HepG2 (cell line): ENCODE measurements at regions not wholly inside any gene's neighbourhood (a gene's known extent, or its start where the extent isn't known, plus 50 kb on each side); places are given as distances from the start of the nearest gene placed in this dataset.

Experiments used
- ATAC-seq: fragments of 200-7000 bp; cut with Tn5 transposase; 3 replicates; pipeline ENCODE4 v1.9.1; 2020; ENCODE audit warnings: mild to moderate bottlenecking, moderate library complexity
- BruUV-seq: library from RNA; stranded (reverse); fragments of 400-500 nt; replicated peaks from 2 replicates; lab custom pipeline; 2021; lab: Mats Ljungman, UMichigan
- CTCF ChIA-PET: fragments of 300-600 bp; formaldehyde crosslinking; extraction: SDS; loops from one replicate; lab custom pipeline; 2021; ENCODE audit warnings: low total read pairs, inconsistent platforms, low intra/inter-chr PET ratio; lab: Yijun Ruan, JAX
- POLR2A ChIA-PET: fragments of 350-600 bp; sonication (Branson Sonifier 250); formaldehyde crosslinking; loops from one replicate; lab custom pipeline; 2020; ENCODE audit warnings: antibody characterized with exemption, inconsistent platforms; lab: Yijun Ruan, JAX
- DNase-seq: peaks from one replicate; pipeline ENCODE4 v3.0.0-alpha.2; 2015; ENCODE audit warnings: low spot score
- FAIRE-seq: peaks from 3 replicates; lab custom pipeline; 2011; peaks lifted over from hg19 to GRCh38; lab: Jason Lieb, UNC
- H2AFZ ChIP-seq: one replicate; pipeline ENCODE4 v1.6.1; 2011; ENCODE audit warnings: low read length, inconsistent platforms
- H3K27ac ChIP-seq: fragments of 300-600 bp; 3 replicates; pipeline ENCODE4 v1.8.0; 2011; ENCODE audit warnings: mixed run types, mild to moderate bottlenecking, mixed read lengths, low read length, inconsistent platforms; ENCODE audit not compliant: insufficient read depth; ENCODE audit errors: extremely low read length
- H3K27me3 ChIP-seq, 2 experiments: fragments of 200-600 bp in 1 of 2; 2 replicates in 1 of 2; 3 replicates in 1 of 2; pipeline versions ENCODE4 v1.6.0 to v1.8.0; 2011; ENCODE audit warnings: low read length in 2 of 2, mild to moderate bottlenecking in 2 of 2, moderate library complexity in 2 of 2, inconsistent platforms in 1 of 2; ENCODE audit not compliant: insufficient read depth in 2 of 2, control insufficient read depth in 1 of 2
- H3K36me3 ChIP-seq, 2 experiments: fragments of 200-600 bp in 1 of 2; replicated peaks in 1 of 2; 2 replicates in 1 of 2; 3 replicates in 1 of 2; pipeline versions ENCODE4 v1.5.1 to v1.8.0; 2011; ENCODE audit warnings: low read length in 2 of 2, inconsistent platforms in 1 of 2; ENCODE audit not compliant: insufficient read depth in 2 of 2, control insufficient read depth in 1 of 2
- H3K4me1 ChIP-seq: 2 replicates; pipeline ENCODE4 v1.5.1; 2012; ENCODE audit warnings: low read length, inconsistent platforms; ENCODE audit not compliant: insufficient read depth
- H3K4me2 ChIP-seq: 2 replicates; pipeline ENCODE4 v1.6.0; 2011; ENCODE audit warnings: low read depth, low read length, inconsistent platforms
- H3K4me3 ChIP-seq, 3 experiments: fragments of 200-600 bp in 1 of 3; sonication (generic), shearing (Covaris generic) in 1 of 3; replicated peaks in 1 of 3; 2 replicates each; pipeline ENCODE4 v1.5.1; 2011 to 2016; ENCODE audit warnings: low read length in 3 of 3, inconsistent platforms in 2 of 3, low read depth in 2 of 3, mild to moderate bottlenecking in 2 of 3, control low read depth in 1 of 3, mixed read lengths in 1 of 3; ENCODE audit not compliant: insufficient read depth in 1 of 3
- H3K79me2 ChIP-seq: one replicate; pipeline ENCODE4 v1.6.1; 2011; ENCODE audit warnings: low read length, inconsistent platforms; ENCODE audit not compliant: insufficient read depth
- H3K9ac ChIP-seq: 2 replicates; pipeline ENCODE4 v1.6.0; 2011; ENCODE audit warnings: mild to moderate bottlenecking, low read depth, low read length, inconsistent platforms; ENCODE audit not compliant: insufficient read depth
- H3K9me3 ChIP-seq: 2 replicates; pipeline ENCODE4 v1.5.1; 2012; ENCODE audit warnings: mild to moderate bottlenecking, low read length
- H4K20me1 ChIP-seq: 2 replicates; pipeline ENCODE4 v1.6.0; 2011; ENCODE audit warnings: inconsistent platforms, mild to moderate bottlenecking, low read length, moderate library complexity; ENCODE audit not compliant: insufficient read depth
- EEA1 ChIP-seq: sonication (generic); formaldehyde crosslinking; IDR thresholded peaks from 2 replicates; pipeline ENCODE4 v1.5.1; 2020; ENCODE audit warnings: mild to moderate bottlenecking, missing genetic modification reagents, borderline replicate concordance
- MXI1 ChIP-seq: IDR thresholded peaks from 3 replicates; pipeline ENCODE4 v1.6.1; 2012; ENCODE audit warnings: low read depth, low read length, inconsistent platforms, borderline replicate concordance
- POLR2G ChIP-seq: fragments of 200-400 bp; formaldehyde crosslinking; IDR thresholded peaks from 2 replicates; pipeline ENCODE4 v1.6.1; 2018; ENCODE audit warnings: mild to moderate bottlenecking, low read depth, low read length, moderate library complexity
- SRSF1 ChIP-seq: fragments of 200-400 bp; formaldehyde crosslinking; optimal IDR thresholded peaks from 2 replicates; pipeline ENCODE3; 2017; ENCODE audit warnings: mild to moderate bottlenecking, low read depth, low read length, moderate library complexity
- ZMYM3 ChIP-seq: sonication (generic); formaldehyde crosslinking; IDR thresholded peaks from 2 replicates; pipeline ENCODE4 v1.5.1; 2020; ENCODE audit warnings: mild to moderate bottlenecking, missing genetic modification reagents
- ZNF441 ChIP-seq: sonication (generic); formaldehyde crosslinking; IDR thresholded peaks from 2 replicates; pipeline ENCODE4 v1.7.0; 2021; ENCODE audit warnings: missing genetic modification reagents, borderline replicate concordance
- ZNF816 ChIP-seq: sonication (generic); formaldehyde crosslinking; IDR thresholded peaks from 2 replicates; pipeline ENCODE4 v1.8.0; 2022; ENCODE audit warnings: missing genetic modification reagents, mild to moderate bottlenecking, borderline replicate concordance
- ZSCAN22 ChIP-seq: sonication (generic); formaldehyde crosslinking; IDR thresholded peaks from 2 replicates; pipeline ENCODE4 v1.4.0; 2020; ENCODE audit warnings: mild to moderate bottlenecking, missing genetic modification reagents
- WGBS: methylation state at CpG from one replicate; pipeline ENCODE4 v1.1.6; 2017; ENCODE audit warnings: low lambda C conversion rate; 5-methylcytosine and 5-hydroxymethylcytosine counted together
- in situ Hi-C: cut with HindIII; loops from 2 replicates; pipeline ENCODE4 v1.10.0; 2017; ENCODE audit warnings: low pct_unique_long_range_greater_than_20kb; ENCODE audit not compliant: extremely low pct_ligation_motif_present
- intact Hi-C: fragments of 100-400 bp; cut with micrococcal nuclease; formaldehyde crosslinking; loops from one replicate; pipeline ENCODE4 v1.10.0; 2022; ENCODE audit not compliant: unreplicated experiment
- TF ChIP-seq, protein P1 (sequence below): sonication (generic); formaldehyde crosslinking; IDR thresholded peaks from 2 replicates; pipeline ENCODE4 v1.5.1; 2020; ENCODE audit warnings: mild to moderate bottlenecking, moderate library complexity, missing genetic modification reagents
- TF ChIP-seq, protein P2 (sequence below): sonication (generic); formaldehyde crosslinking; IDR thresholded peaks from 2 replicates; pipeline ENCODE4; 2020; ENCODE audit warnings: missing genetic modification reagents, mild to moderate bottlenecking, borderline replicate concordance
- TF ChIP-seq, protein P3 (sequence below): sonication (generic); formaldehyde crosslinking; IDR thresholded peaks from 2 replicates; pipeline ENCODE4 v1.8.0; 2022; ENCODE audit warnings: mild to moderate bottlenecking, missing genetic modification reagents, moderate library complexity
- TF ChIP-seq, protein P4 (sequence below): sonication (generic); formaldehyde crosslinking; IDR thresholded peaks from 2 replicates; pipeline ENCODE4 v1.4.0; 2020; ENCODE audit warnings: mild to moderate bottlenecking, missing genetic modification reagents

DNA sequence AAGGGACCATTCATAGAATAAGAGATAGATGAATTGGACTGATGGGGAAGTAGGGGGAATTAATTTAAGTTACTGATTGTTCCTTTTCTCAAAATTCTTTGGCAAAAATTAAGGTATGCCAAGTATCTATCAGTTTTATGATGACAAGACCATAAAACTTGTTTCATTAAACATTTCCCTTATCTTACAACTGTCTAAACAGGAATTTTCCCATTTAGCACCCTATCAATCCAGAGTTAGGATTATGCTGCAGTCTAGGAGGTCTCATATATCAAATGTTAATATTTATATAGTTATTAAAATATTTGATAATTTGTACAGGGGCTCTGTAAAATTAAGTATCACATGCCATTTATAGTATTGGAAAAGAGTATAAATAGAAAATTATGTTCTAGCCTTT is 51.5 kb upstream of the ARID1B start (continued):
- TF ChIP-seq ZMYM3 (CRISPR knock-in tag) = no peak

DNA sequence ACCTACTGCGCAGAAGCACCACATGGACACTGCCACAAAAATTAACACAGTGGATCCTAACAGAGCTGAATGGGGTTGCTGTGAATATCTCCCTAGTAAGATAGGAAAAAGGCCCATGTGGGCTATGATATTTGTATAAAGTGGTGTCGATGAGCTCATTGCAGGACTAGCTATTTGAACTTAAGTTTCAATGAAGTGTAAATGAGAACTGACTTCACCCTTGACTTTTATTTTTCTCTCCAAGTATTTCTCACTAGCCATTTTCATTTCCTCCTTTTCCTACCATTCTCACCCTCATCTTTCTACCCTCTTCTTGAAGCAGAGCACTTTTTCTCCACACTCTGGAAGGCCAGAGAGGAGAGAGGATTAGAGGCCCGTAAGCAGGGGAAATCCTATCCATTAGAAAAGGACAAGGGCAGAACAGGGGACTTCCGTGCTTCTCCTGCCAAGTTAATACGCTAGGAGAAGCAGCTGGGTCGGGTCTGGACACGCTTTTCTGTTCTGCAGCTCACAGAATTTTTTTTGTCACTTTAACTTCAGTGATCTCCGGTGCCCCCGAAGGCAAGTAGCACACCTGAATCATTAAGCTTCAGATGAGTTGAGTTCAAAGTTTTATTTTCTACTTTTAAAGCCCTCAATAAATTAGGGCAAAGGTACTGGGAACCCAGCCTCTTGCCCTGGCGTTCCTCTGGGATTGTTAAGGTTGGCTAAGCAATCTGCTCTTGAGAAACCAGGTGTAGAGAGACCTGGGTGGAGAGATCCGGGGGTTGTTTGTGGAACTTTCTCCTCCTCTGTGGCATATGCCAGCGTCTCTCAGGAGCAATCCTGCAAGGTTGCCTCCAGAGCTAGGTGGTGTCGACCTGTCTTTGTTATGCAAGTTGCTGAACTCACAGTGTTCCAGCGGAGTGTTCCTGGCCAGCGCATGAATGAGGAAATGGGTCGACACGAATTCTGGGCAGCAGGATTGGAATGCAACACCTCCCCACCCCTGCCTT is 56.2 kb upstream of the ARID1B start:
- Histone ChIP-seq H3K4me3 (peak overlapping the region; percentile 54 to 75 (median 54)), H4K20me1 (no peaks in the 10 kb centered on the region), H3K27ac (no peak overlapping the region), H2AFZ (peak overlapping the region; percentile 59), H3K9me3 (no peaks in the 10 kb centered on the region), H3K36me3 (no peaks in the 10 kb centered on the region), H3K4me2 (peak overlapping the region; percentile 97), H3K27me3 (peaks cover 0 to 4% of the 10 kb centered on the region in 2 experiments; a peak in 4 of 5 replicates), H3K79me2 (no peaks in the 10 kb centered on the region), H3K4me1 (peaks cover 32% of the 10 kb centered on the region), H3K9ac (peak overlapping the region; percentile 54; the same call in 1 of the 2 replicates)
- intact Hi-C loops (loop anchor here (2.0 kb wide), 2 partner anchors 34 to 56 kb away; partner anchors contain the start of gene ARID1B), in situ Hi-C loops (no loop called here)
- ATAC-seq = peak; percentile 48
- CTCF ChIA-PET = no interaction called here
- POLR2A ChIA-PET = interaction anchor here (1.6 to 1.7 kb wide), 2 partner anchors 32 to 56 kb away, joined by 4 to 7 read pairs; partner anchors contain the start of gene ARID1B
- no TSS peak for BruUV-seq
- WGBS = 11% methylated on average over 17 of the region's 17 CpGs
- peak; percentile 24 for DNase-seq
- FAIRE-seq = peak; percentile 36
- TF ChIP-seq, protein P1, sequence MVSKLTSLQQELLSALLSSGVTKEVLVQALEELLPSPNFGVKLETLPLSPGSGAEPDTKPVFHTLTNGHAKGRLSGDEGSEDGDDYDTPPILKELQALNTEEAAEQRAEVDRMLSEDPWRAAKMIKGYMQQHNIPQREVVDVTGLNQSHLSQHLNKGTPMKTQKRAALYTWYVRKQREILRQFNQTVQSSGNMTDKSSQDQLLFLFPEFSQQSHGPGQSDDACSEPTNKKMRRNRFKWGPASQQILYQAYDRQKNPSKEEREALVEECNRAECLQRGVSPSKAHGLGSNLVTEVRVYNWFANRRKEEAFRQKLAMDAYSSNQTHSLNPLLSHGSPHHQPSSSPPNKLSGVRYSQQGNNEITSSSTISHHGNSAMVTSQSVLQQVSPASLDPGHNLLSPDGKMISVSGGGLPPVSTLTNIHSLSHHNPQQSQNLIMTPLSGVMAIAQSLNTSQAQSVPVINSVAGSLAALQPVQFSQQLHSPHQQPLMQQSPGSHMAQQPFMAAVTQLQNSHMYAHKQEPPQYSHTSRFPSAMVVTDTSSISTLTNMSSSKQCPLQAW (CRISPR knock-in tag) = no peak; the same call in 1 of the 2 replicates
- TF ChIP-seq EEA1 (CRISPR knock-in tag) (no peak), ZSCAN22 (CRISPR knock-in tag) (no peak), MXI1 (no peak), ZNF441 (CRISPR knock-in tag) (peak; percentile 7; the same call in 1 of the 2 replicates), SRSF1 (no peak), ZNF816 (CRISPR knock-in tag) (0 out of 2 replicates have a peak, but pooled peaks have one; percentile 15), POLR2G (no peak)
- TF ChIP-seq, protein P2, sequence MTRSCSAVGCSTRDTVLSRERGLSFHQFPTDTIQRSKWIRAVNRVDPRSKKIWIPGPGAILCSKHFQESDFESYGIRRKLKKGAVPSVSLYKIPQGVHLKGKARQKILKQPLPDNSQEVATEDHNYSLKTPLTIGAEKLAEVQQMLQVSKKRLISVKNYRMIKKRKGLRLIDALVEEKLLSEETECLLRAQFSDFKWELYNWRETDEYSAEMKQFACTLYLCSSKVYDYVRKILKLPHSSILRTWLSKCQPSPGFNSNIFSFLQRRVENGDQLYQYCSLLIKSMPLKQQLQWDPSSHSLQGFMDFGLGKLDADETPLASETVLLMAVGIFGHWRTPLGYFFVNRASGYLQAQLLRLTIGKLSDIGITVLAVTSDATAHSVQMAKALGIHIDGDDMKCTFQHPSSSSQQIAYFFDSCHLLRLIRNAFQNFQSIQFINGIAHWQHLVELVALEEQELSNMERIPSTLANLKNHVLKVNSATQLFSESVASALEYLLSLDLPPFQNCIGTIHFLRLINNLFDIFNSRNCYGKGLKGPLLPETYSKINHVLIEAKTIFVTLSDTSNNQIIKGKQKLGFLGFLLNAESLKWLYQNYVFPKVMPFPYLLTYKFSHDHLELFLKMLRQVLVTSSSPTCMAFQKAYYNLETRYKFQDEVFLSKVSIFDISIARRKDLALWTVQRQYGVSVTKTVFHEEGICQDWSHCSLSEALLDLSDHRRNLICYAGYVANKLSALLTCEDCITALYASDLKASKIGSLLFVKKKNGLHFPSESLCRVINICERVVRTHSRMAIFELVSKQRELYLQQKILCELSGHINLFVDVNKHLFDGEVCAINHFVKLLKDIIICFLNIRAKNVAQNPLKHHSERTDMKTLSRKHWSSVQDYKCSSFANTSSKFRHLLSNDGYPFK (CRISPR knock-in tag) = no peak
- TF ChIP-seq, protein P3, sequence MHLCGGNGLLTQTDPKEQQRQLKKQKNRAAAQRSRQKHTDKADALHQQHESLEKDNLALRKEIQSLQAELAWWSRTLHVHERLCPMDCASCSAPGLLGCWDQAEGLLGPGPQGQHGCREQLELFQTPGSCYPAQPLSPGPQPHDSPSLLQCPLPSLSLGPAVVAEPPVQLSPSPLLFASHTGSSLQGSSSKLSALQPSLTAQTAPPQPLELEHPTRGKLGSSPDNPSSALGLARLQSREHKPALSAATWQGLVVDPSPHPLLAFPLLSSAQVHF (CRISPR knock-in tag) = no peak
- TF ChIP-seq, protein P4, sequence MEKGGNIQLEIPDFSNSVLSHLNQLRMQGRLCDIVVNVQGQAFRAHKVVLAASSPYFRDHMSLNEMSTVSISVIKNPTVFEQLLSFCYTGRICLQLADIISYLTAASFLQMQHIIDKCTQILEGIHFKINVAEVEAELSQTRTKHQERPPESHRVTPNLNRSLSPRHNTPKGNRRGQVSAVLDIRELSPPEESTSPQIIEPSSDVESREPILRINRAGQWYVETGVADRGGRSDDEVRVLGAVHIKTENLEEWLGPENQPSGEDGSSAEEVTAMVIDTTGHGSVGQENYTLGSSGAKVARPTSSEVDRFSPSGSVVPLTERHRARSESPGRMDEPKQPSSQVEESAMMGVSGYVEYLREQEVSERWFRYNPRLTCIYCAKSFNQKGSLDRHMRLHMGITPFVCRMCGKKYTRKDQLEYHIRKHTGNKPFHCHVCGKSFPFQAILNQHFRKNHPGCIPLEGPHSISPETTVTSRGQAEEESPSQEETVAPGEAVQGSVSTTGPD (CRISPR knock-in tag) = no peak
